ENCODE measurements at regions not wholly inside any gene's neighbourhood (a gene's known extent, or its start where the extent isn't known, plus 50 kb on each side); places are given as distances from the start of the nearest gene placed in this dataset.
"Not testable (repeated sequence)": the region's sequence is repeated elsewhere in the genome, so short reads cannot be mapped to it uniquely, and the experiment has no call there.

- H3K27me3 ChIP-seq (ENCODE audit: low read depth, low read length), result no peaks in the 10 kb centered on the region
- H3K9me3 ChIP-seq (ENCODE audit: insufficient read depth, low read length), result no peaks in the 10 kb centered on the region
- H4K20me1 ChIP-seq (ENCODE audit: insufficient read depth, low read length), result no peaks in the 10 kb centered on the region
Measured at GRCh38 chr4:126192506-126192905, 877.8 kb downstream of the FAT4 start.

GRCh38 chr4:126201251-126202138 is 886.7 kb downstream of the FAT4 start:
- H4K20me1 ChIP-seq (ENCODE audit: insufficient read depth, low read length); H3K36me3 ChIP-seq (replicated peaks; ENCODE audit: low read depth, low read length); H3K79me2 ChIP-seq (ENCODE audit: low read length); H3K4me2 ChIP-seq (ENCODE audit: low read length); H3K9ac ChIP-seq (ENCODE audit: low read length); H3K27me3 ChIP-seq (ENCODE audit: low read depth, low read length); H3K27ac ChIP-seq (ENCODE audit: low read length); H3K4me1 ChIP-seq (ENCODE audit: low read length); H2AFZ ChIP-seq (ENCODE audit: low read depth, low read length); H3K9me3 ChIP-seq (ENCODE audit: insufficient read depth, low read length); H3K4me3 ChIP-seq (ENCODE audit: low read length): not testable (repeated sequence)

More at GRCh38 chr4:126192506-126192905, 877.8 kb downstream of the FAT4 start:
- Histone ChIP-seq H3K27ac (ENCODE audit: low read length) (no peak overlapping the region), H3K4me3 (ENCODE audit: low read length) (no peak overlapping the region), H2AFZ (ENCODE audit: low read depth, low read length) (no peak overlapping the region), H3K36me3 (replicated peaks; ENCODE audit: low read depth, low read length) (no peaks in the 10 kb centered on the region), H3K9ac (ENCODE audit: low read length) (no peak overlapping the region), H3K4me2 (ENCODE audit: low read length) (no peak overlapping the region), H3K79me2 (ENCODE audit: low read length) (no peaks in the 10 kb centered on the region), H3K4me1 (ENCODE audit: low read length) (no peaks in the 10 kb centered on the region)
- no peak for TF ChIP-seq EZH2phosphoT487 (IDR thresholded peaks at IDR 0.05; ENCODE audit: low read depth)
- TF ChIP-seq, protein P1, sequence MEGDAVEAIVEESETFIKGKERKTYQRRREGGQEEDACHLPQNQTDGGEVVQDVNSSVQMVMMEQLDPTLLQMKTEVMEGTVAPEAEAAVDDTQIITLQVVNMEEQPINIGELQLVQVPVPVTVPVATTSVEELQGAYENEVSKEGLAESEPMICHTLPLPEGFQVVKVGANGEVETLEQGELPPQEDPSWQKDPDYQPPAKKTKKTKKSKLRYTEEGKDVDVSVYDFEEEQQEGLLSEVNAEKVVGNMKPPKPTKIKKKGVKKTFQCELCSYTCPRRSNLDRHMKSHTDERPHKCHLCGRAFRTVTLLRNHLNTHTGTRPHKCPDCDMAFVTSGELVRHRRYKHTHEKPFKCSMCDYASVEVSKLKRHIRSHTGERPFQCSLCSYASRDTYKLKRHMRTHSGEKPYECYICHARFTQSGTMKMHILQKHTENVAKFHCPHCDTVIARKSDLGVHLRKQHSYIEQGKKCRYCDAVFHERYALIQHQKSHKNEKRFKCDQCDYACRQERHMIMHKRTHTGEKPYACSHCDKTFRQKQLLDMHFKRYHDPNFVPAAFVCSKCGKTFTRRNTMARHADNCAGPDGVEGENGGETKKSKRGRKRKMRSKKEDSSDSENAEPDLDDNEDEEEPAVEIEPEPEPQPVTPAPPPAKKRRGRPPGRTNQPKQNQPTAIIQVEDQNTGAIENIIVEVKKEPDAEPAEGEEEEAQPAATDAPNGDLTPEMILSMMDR (IDR thresholded peaks at IDR 0.05; ENCODE audit: low read depth, low read length), result no peak

GRCh38 chr4:126202226-126202625 is 887.5 kb downstream of the FAT4 start:
- H3K4me3 ChIP-seq (ENCODE audit: low read length), result no peak overlapping the region
- H3K4me1 ChIP-seq (ENCODE audit: low read length), result no peaks in the 10 kb centered on the region
- 0 out of 2 replicates have a peak, but pooled peaks cover 3% of the 10 kb centered on the region for H3K9me3 ChIP-seq (ENCODE audit: insufficient read depth, low read length)
- H3K79me2 ChIP-seq (ENCODE audit: low read length), result no peaks in the 10 kb centered on the region
- H3K4me2 ChIP-seq (ENCODE audit: low read length), result no peak overlapping the region
- no peak overlapping the region for H2AFZ ChIP-seq (ENCODE audit: low read depth, low read length)
- H3K9ac ChIP-seq (ENCODE audit: low read length), result no peak overlapping the region
- TF ChIP-seq, protein P1 (IDR thresholded peaks at IDR 0.05; ENCODE audit: low read depth, low read length), result no peak
- TF ChIP-seq EZH2phosphoT487 (IDR thresholded peaks at IDR 0.05; ENCODE audit: low read depth), result no peak
- no peaks in the 10 kb centered on the region for H4K20me1 ChIP-seq (ENCODE audit: insufficient read depth, low read length)
- no peaks in the 10 kb centered on the region for H3K27me3 ChIP-seq (ENCODE audit: low read depth, low read length)
- H3K27ac ChIP-seq (ENCODE audit: low read length), result no peak overlapping the region
- H3K36me3 ChIP-seq (replicated peaks; ENCODE audit: low read depth, low read length), result no peaks in the 10 kb centered on the region

- no peaks in the 10 kb centered on the region for H4K20me1 ChIP-seq (ENCODE audit: insufficient read depth, low read length)
- H3K9me3 ChIP-seq (ENCODE audit: insufficient read depth, low read length), result no peaks in the 10 kb centered on the region
- TF ChIP-seq, protein P1 (IDR thresholded peaks at IDR 0.05; ENCODE audit: low read depth, low read length), result no peak
- no peak for TF ChIP-seq EZH2phosphoT487 (IDR thresholded peaks at IDR 0.05; ENCODE audit: low read depth)
- no peaks in the 10 kb centered on the region for H3K27me3 ChIP-seq (ENCODE audit: low read depth, low read length)
- H3K4me1 ChIP-seq (ENCODE audit: low read length), result no peaks in the 10 kb centered on the region
- no peak overlapping the region for H2AFZ ChIP-seq (ENCODE audit: low read depth, low read length)
- no peaks in the 10 kb centered on the region for H3K79me2 ChIP-seq (ENCODE audit: low read length)
- H3K4me2 ChIP-seq (ENCODE audit: low read length), result no peak overlapping the region
- H3K36me3 ChIP-seq (replicated peaks; ENCODE audit: low read depth, low read length), result no peaks in the 10 kb centered on the region
- no peak overlapping the region for H3K4me3 ChIP-seq (ENCODE audit: low read length)
- H3K27ac ChIP-seq (ENCODE audit: low read length), result no peak overlapping the region
- H3K9ac ChIP-seq (ENCODE audit: low read length), result no peak overlapping the region
Measured at GRCh38 chr4:126207910-126208309, 893.2 kb downstream of the FAT4 start.
